Activated naive CD4-positive, alpha-beta T cell treated with anti-CD3 and anti-CD28 coated beads, Interleukin-2, amount 50 U/mL, for 24 hours (primary cell): ENCODE measurements at regions not wholly inside any gene's neighbourhood (a gene's known extent, or its start where the extent isn't known, plus 50 kb on each side); places are given as distances from the start of the nearest gene placed in this dataset.

Experiments
- H3K27ac Mint-ChIP-seq: one replicate; pipeline ENCODE4 v1.8.0; 2021; ENCODE audit warnings: mild to moderate bottlenecking, mixed read lengths
- H3K27me3 Mint-ChIP-seq: one replicate; pipeline ENCODE4 v1.8.0; 2021; ENCODE audit warnings: mixed read lengths
- H3K36me3 Mint-ChIP-seq: one replicate; pipeline ENCODE4 v1.8.0; 2021; ENCODE audit warnings: mixed read lengths
- H3K4me1 Mint-ChIP-seq: one replicate; pipeline ENCODE4 v1.8.0; 2021; ENCODE audit warnings: mixed read lengths
- H3K4me3 Mint-ChIP-seq: one replicate; pipeline ENCODE4 v1.8.0; 2021; ENCODE audit warnings: mild to moderate bottlenecking, mixed read lengths
- H3K9me3 Mint-ChIP-seq: one replicate; pipeline ENCODE4 v1.8.0; 2021; ENCODE audit warnings: mixed read lengths

GRCh38 chr1:232880354-232880753 is 70.1 kb upstream of the NTPCR start:
- H3K27me3 Mint-ChIP-seq = no peaks in the 10 kb centered on the region
- no peak overlapping the region for H3K27ac Mint-ChIP-seq
- H3K4me3 Mint-ChIP-seq = no peak overlapping the region
- H3K4me1 Mint-ChIP-seq = peaks cover 5% of the 10 kb centered on the region
- H3K9me3 Mint-ChIP-seq = no peaks in the 10 kb centered on the region
- H3K36me3 Mint-ChIP-seq = no peaks in the 10 kb centered on the region

GRCh38 chr1:232883992-232884661 is 66.3 kb upstream of the NTPCR start:
- no peak overlapping the region for H3K27ac Mint-ChIP-seq
- no peaks in the 10 kb centered on the region for H3K27me3 Mint-ChIP-seq
- no peaks in the 10 kb centered on the region for H3K4me1 Mint-ChIP-seq
- no peaks in the 10 kb centered on the region for H3K36me3 Mint-ChIP-seq
- H3K9me3 Mint-ChIP-seq = no peaks in the 10 kb centered on the region
- no peak overlapping the region for H3K4me3 Mint-ChIP-seq

- peaks cover 9% of the 10 kb centered on the region for H3K4me1 Mint-ChIP-seq
- no peaks in the 10 kb centered on the region for H3K36me3 Mint-ChIP-seq
- no peaks in the 10 kb centered on the region for H3K27me3 Mint-ChIP-seq
- H3K4me3 Mint-ChIP-seq = no peak overlapping the region
- H3K27ac Mint-ChIP-seq = peak overlapping the region; percentile 4
- H3K9me3 Mint-ChIP-seq = no peaks in the 10 kb centered on the region
Measured at GRCh38 chr1:232886271-232886670, 64.1 kb upstream of the NTPCR start.

GRCh38 chr1:232890340-232890943 is 60.0 kb upstream of the NTPCR start:
- Mint-ChIP-seq H3K4me3 (no peak overlapping the region), H3K36me3 (no peaks in the 10 kb centered on the region), H3K9me3 (peaks cover 4% of the 10 kb centered on the region), H3K27ac (no peak overlapping the region), H3K27me3 (no peaks in the 10 kb centered on the region), H3K4me1 (peaks cover 9% of the 10 kb centered on the region)

- H3K36me3 Mint-ChIP-seq = no peaks in the 10 kb centered on the region
- H3K27ac Mint-ChIP-seq = no peak overlapping the region
- no peak overlapping the region for H3K4me3 Mint-ChIP-seq
- H3K4me1 Mint-ChIP-seq = peaks cover 9% of the 10 kb centered on the region
- H3K9me3 Mint-ChIP-seq = peaks cover 4% of the 10 kb centered on the region
- no peaks in the 10 kb centered on the region for H3K27me3 Mint-ChIP-seq
Measured at GRCh38 chr1:232891071-232891470, 59.3 kb upstream of the NTPCR start.

GRCh38 chr1:232891656-232892317 is 58.6 kb upstream of the NTPCR start:
- peaks cover 4% of the 10 kb centered on the region for H3K9me3 Mint-ChIP-seq
- H3K36me3 Mint-ChIP-seq = no peaks in the 10 kb centered on the region
- no peak overlapping the region for H3K4me3 Mint-ChIP-seq
- no peak overlapping the region for H3K27ac Mint-ChIP-seq
- peaks cover 9% of the 10 kb centered on the region for H3K4me1 Mint-ChIP-seq
- no peaks in the 10 kb centered on the region for H3K27me3 Mint-ChIP-seq

- Mint-ChIP-seq H3K36me3 (no peaks in the 10 kb centered on the region), H3K4me3 (no peak overlapping the region), H3K4me1 (peaks cover 9% of the 10 kb centered on the region), H3K27me3 (no peaks in the 10 kb centered on the region), H3K27ac (no peak overlapping the region), H3K9me3 (peaks cover 4% of the 10 kb centered on the region)
Measured at GRCh38 chr1:232893481-232894313, 56.7 kb upstream of the NTPCR start.

GRCh38 chr1:232894436-232894835 is 56.0 kb upstream of the NTPCR start:
- Mint-ChIP-seq H3K4me3 (no peak overlapping the region), H3K27me3 (no peaks in the 10 kb centered on the region), H3K36me3 (no peaks in the 10 kb centered on the region), H3K27ac (no peak overlapping the region), H3K4me1 (peaks cover 9% of the 10 kb centered on the region), H3K9me3 (peaks cover 4% of the 10 kb centered on the region)

GRCh38 chr1:232897949-232898465 is 52.4 kb upstream of the NTPCR start:
- H3K4me1 Mint-ChIP-seq = peaks cover 15% of the 10 kb centered on the region
- H3K27ac Mint-ChIP-seq = no peak overlapping the region
- no peak overlapping the region for H3K4me3 Mint-ChIP-seq
- H3K27me3 Mint-ChIP-seq = no peaks in the 10 kb centered on the region
- peaks cover 4% of the 10 kb centered on the region for H3K9me3 Mint-ChIP-seq
- no peaks in the 10 kb centered on the region for H3K36me3 Mint-ChIP-seq

- Mint-ChIP-seq H3K4me1 (peaks cover 15% of the 10 kb centered on the region), H3K4me3 (no peak overlapping the region), H3K9me3 (no peaks in the 10 kb centered on the region), H3K36me3 (no peaks in the 10 kb centered on the region), H3K27ac (no peak overlapping the region), H3K27me3 (no peaks in the 10 kb centered on the region)
Measured at GRCh38 chr1:232899268-232899667, 51.1 kb upstream of the NTPCR start.

- Mint-ChIP-seq H3K4me3 (no peak overlapping the region), H3K36me3 (no peaks in the 10 kb centered on the region), H3K9me3 (no peaks in the 10 kb centered on the region), H3K27me3 (no peaks in the 10 kb centered on the region), H3K27ac (no peak overlapping the region), H3K4me1 (peaks cover 21% of the 10 kb centered on the region)
Measured at GRCh38 chr1:232899839-232900238, 50.6 kb upstream of the NTPCR start.
